Skeletal muscle satellite cell (primary cell): ENCODE measurements at regions not wholly inside any gene's neighbourhood (a gene's known extent, or its start where the extent isn't known, plus 50 kb on each side); places are given as distances from the start of the nearest gene placed in this dataset.

ENCODE experiments used
- H3K27me3 ChIP-seq: 2 replicates; pipeline ENCODE4 v1.7.0; 2013; ENCODE audit warnings: low read length; ENCODE audit not compliant: control insufficient read depth, insufficient read depth
- H3K36me3 ChIP-seq: 2 replicates; pipeline ENCODE4 v1.7.0; 2013; ENCODE audit warnings: mild to moderate bottlenecking, control low read depth, low read length; ENCODE audit not compliant: insufficient read depth
- H3K4me1 ChIP-seq: 2 replicates; pipeline ENCODE4 v1.7.0; 2013; ENCODE audit warnings: low read length; ENCODE audit not compliant: control insufficient read depth, insufficient read depth
- H3K4me2 ChIP-seq: 2 replicates; pipeline ENCODE4 v1.7.0; 2013; ENCODE audit warnings: mild to moderate bottlenecking, low read length
- H3K4me3 ChIP-seq: 2 replicates; pipeline ENCODE4 v1.7.0; 2013; ENCODE audit warnings: low read length
- H3K9ac ChIP-seq: 2 replicates; pipeline ENCODE4 v1.7.0; 2013; ENCODE audit warnings: mild to moderate bottlenecking, low read depth, low read length, moderate library complexity
- H3K9me3 ChIP-seq: replicated peaks from 2 replicates; pipeline ENCODE4 v1.7.0; 2013; ENCODE audit warnings: mild to moderate bottlenecking, control low read depth, low read length

- no peak overlapping the region for H3K4me2 ChIP-seq
- H3K9ac ChIP-seq: no peak overlapping the region
- H3K4me3 ChIP-seq: no peak overlapping the region
- no peaks in the 10 kb centered on the region for H3K9me3 ChIP-seq
- H3K36me3 ChIP-seq: no peaks in the 10 kb centered on the region
- no peaks in the 10 kb centered on the region for H3K4me1 ChIP-seq
- H3K27me3 ChIP-seq: no peaks in the 10 kb centered on the region
These were observed 78.3 kb upstream of the IL2 start for GRCh38 chr4:122534776-122535175.

GRCh38 chr4:122533841-122534240 lies 77.3 kb upstream of the IL2 start:
- no peaks in the 10 kb centered on the region for H3K9me3 ChIP-seq
- no peak overlapping the region for H3K4me3 ChIP-seq
- H3K36me3 ChIP-seq: no peaks in the 10 kb centered on the region
- no peaks in the 10 kb centered on the region for H3K4me1 ChIP-seq
- H3K4me2 ChIP-seq: no peak overlapping the region
- H3K27me3 ChIP-seq: no peaks in the 10 kb centered on the region
- H3K9ac ChIP-seq: no peak overlapping the region

- Histone ChIP-seq H3K4me1 (no peaks in the 10 kb centered on the region), H3K27me3 (no peaks in the 10 kb centered on the region), H3K9me3 (no peaks in the 10 kb centered on the region), H3K4me2 (no peak overlapping the region), H3K4me3 (no peak overlapping the region), H3K36me3 (no peaks in the 10 kb centered on the region), H3K9ac (no peak overlapping the region)
These were observed 76.2 kb upstream of the IL2 start for GRCh38 chr4:122532766-122533165.

- Histone ChIP-seq H3K4me3 (no peak overlapping the region), H3K4me2 (no peak overlapping the region), H3K27me3 (no peaks in the 10 kb centered on the region), H3K36me3 (no peaks in the 10 kb centered on the region), H3K9me3 (no peaks in the 10 kb centered on the region), H3K4me1 (no peaks in the 10 kb centered on the region), H3K9ac (no peak overlapping the region)
These were observed 75.0 kb upstream of the IL2 start for GRCh38 chr4:122531514-122531913.

GRCh38 chr4:122531038-122531437 lies 74.5 kb upstream of the IL2 start:
- Histone ChIP-seq H3K4me2 (no peak overlapping the region), H3K27me3 (no peaks in the 10 kb centered on the region), H3K9me3 (no peaks in the 10 kb centered on the region), H3K36me3 (no peaks in the 10 kb centered on the region), H3K4me1 (no peaks in the 10 kb centered on the region), H3K4me3 (no peak overlapping the region), H3K9ac (no peak overlapping the region)

- Histone ChIP-seq H3K27me3 (no peaks in the 10 kb centered on the region), H3K9me3 (no peaks in the 10 kb centered on the region), H3K9ac (no peak overlapping the region), H3K4me3 (no peak overlapping the region), H3K4me2 (no peak overlapping the region), H3K4me1 (no peaks in the 10 kb centered on the region), H3K36me3 (no peaks in the 10 kb centered on the region)
These were observed 72.4 kb upstream of the IL2 start for GRCh38 chr4:122528879-122529278.

GRCh38 chr4:122525865-122526264 lies 69.3 kb upstream of the IL2 start:
- Histone ChIP-seq H3K4me1 (no peaks in the 10 kb centered on the region), H3K27me3 (no peaks in the 10 kb centered on the region), H3K9ac (no peak overlapping the region), H3K9me3 (no peaks in the 10 kb centered on the region), H3K36me3 (no peaks in the 10 kb centered on the region), H3K4me3 (no peak overlapping the region), H3K4me2 (no peak overlapping the region)

- Histone ChIP-seq H3K9ac (no peak overlapping the region), H3K4me1 (no peaks in the 10 kb centered on the region), H3K36me3 (no peaks in the 10 kb centered on the region), H3K4me2 (no peak overlapping the region), H3K4me3 (no peak overlapping the region), H3K9me3 (no peaks in the 10 kb centered on the region), H3K27me3 (no peaks in the 10 kb centered on the region)
These were observed 67.7 kb upstream of the IL2 start for GRCh38 chr4:122524176-122524575.

GRCh38 chr4:122522944-122523343 lies 66.4 kb upstream of the IL2 start:
- Histone ChIP-seq H3K4me1 (no peaks in the 10 kb centered on the region), H3K27me3 (no peaks in the 10 kb centered on the region), H3K4me3 (no peak overlapping the region), H3K4me2 (no peak overlapping the region), H3K36me3 (no peaks in the 10 kb centered on the region), H3K9me3 (no peaks in the 10 kb centered on the region), H3K9ac (no peak overlapping the region)

- no peak overlapping the region for H3K9ac ChIP-seq
- H3K27me3 ChIP-seq: peaks cover 21% of the 10 kb centered on the region
- H3K4me2 ChIP-seq: no peak overlapping the region
- H3K4me3 ChIP-seq: no peak overlapping the region
- no peaks in the 10 kb centered on the region for H3K9me3 ChIP-seq
- H3K4me1 ChIP-seq: no peaks in the 10 kb centered on the region
- H3K36me3 ChIP-seq: no peaks in the 10 kb centered on the region
These were observed 60.8 kb upstream of the IL2 start for GRCh38 chr4:122517345-122517744.

- no peak overlapping the region for H3K9ac ChIP-seq
- no peaks in the 10 kb centered on the region for H3K9me3 ChIP-seq
- peaks cover 28% of the 10 kb centered on the region for H3K27me3 ChIP-seq
- no peaks in the 10 kb centered on the region for H3K4me1 ChIP-seq
- H3K4me3 ChIP-seq: no peak overlapping the region
- H3K36me3 ChIP-seq: no peaks in the 10 kb centered on the region
- no peak overlapping the region for H3K4me2 ChIP-seq
These were observed 59.9 kb upstream of the IL2 start for GRCh38 chr4:122516376-122516775.

GRCh38 chr4:122514671-122515070 lies 58.1 kb upstream of the IL2 start:
- Histone ChIP-seq H3K27me3 (peaks cover 28% of the 10 kb centered on the region), H3K4me2 (no peak overlapping the region), H3K4me1 (no peaks in the 10 kb centered on the region), H3K9me3 (no peaks in the 10 kb centered on the region), H3K9ac (no peak overlapping the region), H3K36me3 (no peaks in the 10 kb centered on the region), H3K4me3 (no peak overlapping the region)
